ENCODE measurements at regions not wholly inside any gene's neighbourhood (a gene's known extent, or its start where the extent isn't known, plus 50 kb on each side); places are given as distances from the start of the nearest gene placed in this dataset.

- H3K4me1 ChIP-seq (ENCODE audit: control insufficient read depth, extremely low read depth, insufficient read depth, low read length): no peaks in the 10 kb centered on the region
- no peaks in the 10 kb centered on the region for H3K79me2 ChIP-seq (ENCODE audit: control insufficient read depth, insufficient read depth, low read length)
- intact Hi-C loops (cut with micrococcal nuclease) (no loop called here), dilution Hi-C loops (cut with MboI; ENCODE audit: extremely low pct_ligation_motif_present, low sequenced_read_pairs) (no loop called here)
- no peak overlapping the region for H2AFZ ChIP-seq (ENCODE audit: low read depth, low read length)
- H4K20me1 ChIP-seq (replicated peaks; ENCODE audit: control insufficient read depth, extremely low read depth, insufficient read depth, low read length): no peaks in the 10 kb centered on the region
- ChIA-PET CTCF (interaction anchor here (1.1 to 1.4 kb wide), 2 partner anchors 8 to 13 kb away, joined by 3 to 4 read pairs; no protein-coding TSS in a partner anchor), POLR2A (no interaction called here)
- H3K36me3 ChIP-seq (ENCODE audit: control insufficient read depth in 2 of 2, extremely low read depth in 1 of 2, insufficient read depth in 2 of 2, low read length in 2 of 2): no peaks in the 10 kb centered on the region
- BruUV-seq (replicated peaks): no TSS peak
- no peak overlapping the region for H3K4me3 ChIP-seq (replicated peaks in 1 of 3; ENCODE audit: insufficient read depth in 1 of 3, low read depth in 1 of 3, low read length in 3 of 3)
- H3K9ac ChIP-seq (replicated peaks; ENCODE audit: extremely low read depth, insufficient read depth, low read length): no peak overlapping the region
- no peaks in the 10 kb centered on the region for H3K9me3 ChIP-seq (replicated peaks; ENCODE audit: control insufficient read depth, insufficient read depth, low read length)
- no peak for DNase-seq (ENCODE audit: low read depth, low spot score)
- H3K9me1 ChIP-seq (replicated peaks; ENCODE audit: control insufficient read depth, extremely low read depth, insufficient read depth, low read length): no peaks in the 10 kb centered on the region
- TF ChIP-seq JUN (IDR thresholded peaks at IDR 0.05; ENCODE audit: borderline replicate concordance, insufficient read depth, insufficient read length, low read depth): no peak
- TF ChIP-seq CTCF (IDR thresholded peaks at IDR 0.05; ENCODE audit: extremely low read depth in 1 of 2, insufficient read depth in 1 of 2, low read depth in 1 of 2, low read length in 2 of 2): no peak
- no peak for TF ChIP-seq MAX (IDR thresholded peaks at IDR 0.05; ENCODE audit: insufficient read depth, insufficient read length)
- TF ChIP-seq POLR2A (IDR thresholded peaks at IDR 0.05; ENCODE audit: low read depth, low read length): no peak
- no peak for TF ChIP-seq FOS (IDR thresholded peaks at IDR 0.05; ENCODE audit: borderline replicate concordance, insufficient read depth, low read length)
- no peak for TF ChIP-seq EZH2 (IDR thresholded peaks at IDR 0.05; ENCODE audit: borderline replicate concordance, low read depth, low read length, severe bottlenecking)
- TF ChIP-seq POLR2AphosphoS5 (IDR thresholded peaks at IDR 0.05; ENCODE audit: insufficient read depth, low read depth, low read length): no peak
- TF ChIP-seq MYC (IDR thresholded peaks at IDR 0.05; ENCODE audit: low read depth, low read length): no peak
- no peak for TF ChIP-seq GATA2 (IDR thresholded peaks at IDR 0.05; ENCODE audit: insufficient read depth, insufficient read length, low read depth, low read length)
- H3K4me2 ChIP-seq (ENCODE audit: insufficient read depth, low read length): no peak overlapping the region
- no peak for FAIRE-seq
- H3K27me3 ChIP-seq (ENCODE audit: control insufficient read depth in 2 of 2, insufficient read depth in 2 of 2, low read length in 2 of 2): no peaks in the 10 kb centered on the region
- H3K27ac ChIP-seq (ENCODE audit: insufficient read depth, low read depth, low read length): no peak overlapping the region
Measured at GRCh38 chr6:79149884-79150283, 71.8 kb upstream of the PHIP start.
